GM20000 (cell line): ENCODE measurements at regions not wholly inside any gene's neighbourhood (a gene's known extent, or its start where the extent isn't known, plus 50 kb on each side); places are given as distances from the start of the nearest gene placed in this dataset.
"Not testable (repeated sequence)": the region's sequence is repeated elsewhere in the genome, so short reads cannot be mapped to it uniquely, and the experiment has no call there.

ENCODE experiments used
- DNase-seq: peaks from one replicate; pipeline ENCODE4 v3.0.0; 2012; ENCODE audit warnings: low spot score
- CTCF ChIP-seq: IDR thresholded peaks from 2 replicates; pipeline ENCODE4 v1.5.1; 2012; ENCODE audit warnings: mild to moderate bottlenecking, control low read depth; ENCODE audit errors: extremely low read depth, missing control alignments

DNA sequence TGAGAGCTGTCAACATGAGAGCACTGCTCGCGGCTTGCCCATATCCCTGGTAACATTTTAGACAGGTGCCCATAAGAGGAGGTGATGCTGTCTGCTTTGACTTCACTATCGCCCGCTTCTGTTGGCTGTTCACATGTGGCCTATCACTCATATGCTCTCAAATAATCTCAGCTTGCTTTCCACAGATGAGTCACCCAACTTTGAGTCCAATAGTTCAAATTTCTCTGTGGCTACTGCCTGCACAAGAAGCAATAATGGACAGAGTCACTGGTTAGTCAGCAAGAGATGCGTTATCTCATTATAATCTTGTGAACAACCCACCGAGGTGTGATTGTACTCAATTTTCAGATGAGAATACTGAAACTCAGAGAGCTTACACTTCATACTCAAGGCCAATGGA lies 1714.1 kb downstream of the LRRC4C start:
- no peak for DNase-seq
- no peak for TF ChIP-seq CTCF

- no peak for DNase-seq
- TF ChIP-seq CTCF: no peak
Observed at GRCh38 chr11:39741066-39741465, 1718.4 kb downstream of the LRRC4C start.

- not testable (repeated sequence) for DNase-seq
Observed at GRCh38 chr11:39736351-39736750, 1723.1 kb downstream of the LRRC4C start.

DNA sequence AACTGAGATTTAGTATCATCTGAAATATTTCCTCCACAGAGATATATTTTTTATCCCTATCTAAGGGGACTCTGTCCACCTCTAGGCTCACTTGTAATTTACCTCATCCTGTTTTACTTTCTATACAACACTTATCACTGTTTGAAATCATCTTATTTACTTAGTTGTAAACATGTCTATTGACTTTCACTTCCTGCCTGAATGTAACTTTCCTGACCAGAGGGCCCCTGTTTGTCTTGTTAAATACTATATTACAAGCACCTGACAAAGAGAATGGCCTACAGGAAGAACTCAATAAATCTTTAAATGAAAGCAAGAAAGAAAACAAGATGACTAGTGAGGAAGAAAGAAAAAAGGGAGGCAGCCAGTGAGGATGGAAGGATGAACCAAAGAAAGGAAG lies 1727.5 kb downstream of the LRRC4C start:
- TF ChIP-seq CTCF: no peak
- no peak for DNase-seq

- TF ChIP-seq CTCF: no peak
- no peak for DNase-seq
Observed at GRCh38 chr11:39725081-39725480, 1734.4 kb downstream of the LRRC4C start.

GRCh38 chr11:39724404-39724803 lies 1735.0 kb downstream of the LRRC4C start:
- DNase-seq: no peak
- TF ChIP-seq CTCF: no peak

GRCh38 chr11:39712581-39712980 lies 1746.9 kb downstream of the LRRC4C start:
- no peak for TF ChIP-seq CTCF
- no peak for DNase-seq

- no peak for TF ChIP-seq CTCF
- no peak for DNase-seq
Observed at GRCh38 chr11:39690856-39691255, 1768.6 kb downstream of the LRRC4C start.
